ENCODE measurements at regions not wholly inside any gene's neighbourhood (a gene's known extent, or its start where the extent isn't known, plus 50 kb on each side); places are given as distances from the start of the nearest gene placed in this dataset.

GRCh38 chr1:56115701-56116100 is 463.7 kb downstream of the PLPP3 start:
- TF ChIP-seq EP300 (IDR thresholded peaks at IDR 0.05) (no peak), POLR2A (IDR thresholded peaks at IDR 0.05) (no peak), CTCF (IDR thresholded peaks at IDR 0.05) (no peak)

Measured in tibial nerve (tissue), 4 donors.